ENCODE measurements at regions not wholly inside any gene's neighbourhood (a gene's known extent, or its start where the extent isn't known, plus 50 kb on each side); places are given as distances from the start of the nearest gene placed in this dataset.

DNA sequence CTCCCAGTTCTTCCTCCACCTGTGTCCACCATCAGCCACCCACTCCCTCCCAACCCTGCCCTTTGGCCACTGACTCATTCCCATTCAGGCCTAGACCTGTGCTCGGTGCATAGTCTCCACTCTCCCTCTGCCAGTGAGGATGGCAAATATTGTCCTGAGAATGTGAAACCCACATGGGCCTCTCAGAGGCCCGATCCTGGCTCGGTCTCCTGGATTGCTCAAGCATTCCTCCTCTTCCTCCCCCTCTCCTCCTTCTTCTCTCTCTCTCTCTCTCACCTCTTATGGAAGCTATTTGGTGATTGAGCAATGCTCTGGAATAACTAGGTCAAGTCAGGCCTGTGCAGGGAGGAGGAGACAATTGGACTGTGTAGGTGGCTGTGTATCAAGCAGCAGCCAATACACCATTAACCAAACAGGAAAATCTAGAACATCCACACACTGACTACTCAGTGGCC is 99.9 kb downstream of the KLF4 start:
- 100% methylated on average over 1 of the region's 3 CpGs for WGBS (ENCODE audit: insufficient coverage)
- Histone ChIP-seq H3K27ac (ENCODE audit: low read depth in 1 of 2, low read length in 2 of 2) (no peak overlapping the region), H3K4me2 (replicated peaks; ENCODE audit: extremely low read depth, low read length, poor library complexity, severe bottlenecking) (no peak overlapping the region), H3K9ac (ENCODE audit: insufficient read depth, low read length, poor library complexity, severe bottlenecking) (no peak overlapping the region), H4K20me1 (ENCODE audit: insufficient read depth, low read length) (no peaks in the 10 kb centered on the region), H2AFZ (ENCODE audit: insufficient read depth, low read depth, low read length, poor library complexity, severe bottlenecking) (no peak overlapping the region), H3K79me2 (ENCODE audit: insufficient read depth, low read length) (no peaks in the 10 kb centered on the region), H3K4me3 (replicated peaks in 1 of 3; ENCODE audit: low read depth in 2 of 3, low read length in 3 of 3) (no peak overlapping the region), H3K36me3 (replicated peaks in 1 of 2; ENCODE audit: control insufficient read depth in 1 of 2, insufficient read depth in 2 of 2, low read length in 2 of 2) (no peaks in the 10 kb centered on the region), H3K27me3 (ENCODE audit: control insufficient read depth in 2 of 2, insufficient read depth in 2 of 2, low read length in 2 of 2) (no peaks in the 10 kb centered on the region), H3K4me1 (ENCODE audit: control insufficient read depth in 1 of 2, insufficient read depth in 2 of 2, low read length in 2 of 2) (no peaks in the 10 kb centered on the region), H3K9me3 (replicated peaks in 1 of 2; ENCODE audit: control insufficient read depth in 1 of 2, insufficient read depth in 1 of 2, low read length in 2 of 2) (no peaks in the 10 kb centered on the region)
- DNase-seq: no peak
- intact Hi-C loops (cut with micrococcal nuclease): no loop called here
- H3K27ac Mint-ChIP-seq: no peak overlapping the region
- no peaks in the 10 kb centered on the region for H3K36me3 Mint-ChIP-seq
- no peaks in the 10 kb centered on the region for H3K4me1 Mint-ChIP-seq
- peaks cover 3 to 4% (median 4%) of the 10 kb centered on the region in 3 donors for H3K27me3 Mint-ChIP-seq (ENCODE audit: low read depth in 3 of 3)
- TF ChIP-seq, protein P1, sequence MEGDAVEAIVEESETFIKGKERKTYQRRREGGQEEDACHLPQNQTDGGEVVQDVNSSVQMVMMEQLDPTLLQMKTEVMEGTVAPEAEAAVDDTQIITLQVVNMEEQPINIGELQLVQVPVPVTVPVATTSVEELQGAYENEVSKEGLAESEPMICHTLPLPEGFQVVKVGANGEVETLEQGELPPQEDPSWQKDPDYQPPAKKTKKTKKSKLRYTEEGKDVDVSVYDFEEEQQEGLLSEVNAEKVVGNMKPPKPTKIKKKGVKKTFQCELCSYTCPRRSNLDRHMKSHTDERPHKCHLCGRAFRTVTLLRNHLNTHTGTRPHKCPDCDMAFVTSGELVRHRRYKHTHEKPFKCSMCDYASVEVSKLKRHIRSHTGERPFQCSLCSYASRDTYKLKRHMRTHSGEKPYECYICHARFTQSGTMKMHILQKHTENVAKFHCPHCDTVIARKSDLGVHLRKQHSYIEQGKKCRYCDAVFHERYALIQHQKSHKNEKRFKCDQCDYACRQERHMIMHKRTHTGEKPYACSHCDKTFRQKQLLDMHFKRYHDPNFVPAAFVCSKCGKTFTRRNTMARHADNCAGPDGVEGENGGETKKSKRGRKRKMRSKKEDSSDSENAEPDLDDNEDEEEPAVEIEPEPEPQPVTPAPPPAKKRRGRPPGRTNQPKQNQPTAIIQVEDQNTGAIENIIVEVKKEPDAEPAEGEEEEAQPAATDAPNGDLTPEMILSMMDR (IDR thresholded peaks at IDR 0.05): no peak
- H3K4me3 Mint-ChIP-seq: no peak overlapping the region
- peaks cover 0 to 5% (median 0%) of the 10 kb centered on the region in 7 donors for H3K9me3 Mint-ChIP-seq

GRCh38 chr9:107388890-107389289 is 100.7 kb downstream of the KLF4 start:
- H3K4me3 ChIP-seq (replicated peaks in 1 of 3; ENCODE audit: low read depth in 2 of 3, low read length in 3 of 3): no peak overlapping the region
- Mint-ChIP-seq H3K27ac (no peak overlapping the region), H3K4me1 (no peaks in the 10 kb centered on the region), H3K4me3 (no peak overlapping the region), H3K36me3 (no peaks in the 10 kb centered on the region), H3K9me3 (peaks cover 0 to 5% (median 0%) of the 10 kb centered on the region in 7 donors), H3K27me3 (ENCODE audit: low read depth in 3 of 3) (peaks cover 6 to 7% (median 6%) of the 10 kb centered on the region in 3 donors)
- no peaks in the 10 kb centered on the region for H3K9me3 ChIP-seq (replicated peaks in 1 of 2; ENCODE audit: control insufficient read depth in 1 of 2, insufficient read depth in 1 of 2, low read length in 2 of 2)
- H3K36me3 ChIP-seq (replicated peaks in 1 of 2; ENCODE audit: control insufficient read depth in 1 of 2, insufficient read depth in 2 of 2, low read length in 2 of 2): no peaks in the 10 kb centered on the region
- no peak overlapping the region for H3K9ac ChIP-seq (ENCODE audit: insufficient read depth, low read length, poor library complexity, severe bottlenecking)
- no peaks in the 10 kb centered on the region for H3K79me2 ChIP-seq (ENCODE audit: insufficient read depth, low read length)
- no peaks in the 10 kb centered on the region for H4K20me1 ChIP-seq (ENCODE audit: insufficient read depth, low read length)
- H3K27ac ChIP-seq (ENCODE audit: low read depth in 1 of 2, low read length in 2 of 2): no peak overlapping the region
- WGBS (ENCODE audit: insufficient coverage): 96% methylated on average over 4 of the region's 4 CpGs
- H3K4me2 ChIP-seq (replicated peaks; ENCODE audit: extremely low read depth, low read length, poor library complexity, severe bottlenecking): no peak overlapping the region
- intact Hi-C loops (cut with micrococcal nuclease): no loop called here
- no peak for DNase-seq
- no peak overlapping the region for H2AFZ ChIP-seq (ENCODE audit: insufficient read depth, low read depth, low read length, poor library complexity, severe bottlenecking)
- TF ChIP-seq, protein P1 (IDR thresholded peaks at IDR 0.05): no peak
- no peaks in the 10 kb centered on the region for H3K4me1 ChIP-seq (ENCODE audit: control insufficient read depth in 1 of 2, insufficient read depth in 2 of 2, low read length in 2 of 2)
- no peaks in the 10 kb centered on the region for H3K27me3 ChIP-seq (ENCODE audit: control insufficient read depth in 2 of 2, insufficient read depth in 2 of 2, low read length in 2 of 2)

Measured in CD14-positive monocyte (primary cell).